CD14-positive monocyte (primary cell): ENCODE measurements at regions not wholly inside any gene's neighbourhood (a gene's known extent, or its start where the extent isn't known, plus 50 kb on each side); places are given as distances from the start of the nearest gene placed in this dataset.

ENCODE experiments used
- DNase-seq, 3 donors: peaks; one replicate each; pipeline ENCODE4 v3.0.0-alpha.2; 2011 to 2022
- H2AFZ ChIP-seq: 2 replicates; pipeline ENCODE4 v1.6.0; 2012; ENCODE audit warnings: mild to moderate bottlenecking, low read depth, low read length, inconsistent platforms; ENCODE audit not compliant: insufficient read depth, poor library complexity, severe bottlenecking
- H3K27ac ChIP-seq, 2 donors: 1 replicate in 1 of 2; 2 replicates in 1 of 2; pipeline ENCODE4 v1.5.1; 2012 to 2013; ENCODE audit warnings: low read length in 2 of 2, control low read depth in 1 of 2, inconsistent platforms in 1 of 2, low read depth in 1 of 2, mild to moderate bottlenecking in 1 of 2
- H3K27me3 ChIP-seq, 2 donors: one replicate each; pipeline versions ENCODE4 v1.6.0 to v1.6.1; 2011 to 2013; ENCODE audit warnings: low read length in 2 of 2; ENCODE audit not compliant: control insufficient read depth in 2 of 2, insufficient read depth in 2 of 2
- H3K36me3 ChIP-seq, 2 donors: replicated peaks in 1 of 2; 1 replicate in 1 of 2; 2 replicates in 1 of 2; pipeline versions ENCODE4 v1.5.1 to v1.6.1; 2012 to 2013; ENCODE audit warnings: low read length in 2 of 2, control low read depth in 1 of 2, inconsistent platforms in 1 of 2, mild to moderate bottlenecking in 1 of 2; ENCODE audit not compliant: insufficient read depth in 2 of 2, control insufficient read depth in 1 of 2
- H3K4me1 ChIP-seq, 2 donors: 1 replicate in 1 of 2; 2 replicates in 1 of 2; pipeline versions ENCODE4 v1.5.1 to v1.6.1; 2012 to 2013; ENCODE audit warnings: low read length in 2 of 2, control low read depth in 1 of 2, inconsistent platforms in 1 of 2, mild to moderate bottlenecking in 1 of 2, moderate library complexity in 1 of 2; ENCODE audit not compliant: insufficient read depth in 2 of 2, control insufficient read depth in 1 of 2
- H3K4me2 ChIP-seq: replicated peaks from 2 replicates; pipeline ENCODE3; 2012; ENCODE audit warnings: low read length, moderate library complexity, mild to moderate bottlenecking; ENCODE audit not compliant: poor library complexity, severe bottlenecking; ENCODE audit errors: extremely low read depth
- H3K4me3 ChIP-seq, 3 experiments: fragments of 200-600 bp in 1 of 3; sonication (generic) in 1 of 3; replicated peaks in 1 of 3; 1 replicate in 2 of 3; 2 replicates in 1 of 3; pipeline ENCODE4 v1.5.1; 2011 to 2013; ENCODE audit warnings: low read length in 3 of 3, mild to moderate bottlenecking in 3 of 3, control low read depth in 2 of 3, low read depth in 2 of 3, inconsistent platforms in 1 of 3, moderate library complexity in 1 of 3
- H3K79me2 ChIP-seq: 2 replicates; pipeline ENCODE4 v1.6.0; 2012; ENCODE audit warnings: mild to moderate bottlenecking, control low read depth, inconsistent platforms, low read length, moderate library complexity; ENCODE audit not compliant: insufficient read depth
- H3K9ac ChIP-seq: 2 replicates; pipeline ENCODE4 v1.6.0; 2017; ENCODE audit warnings: low read length, mild to moderate bottlenecking; ENCODE audit not compliant: insufficient read depth, poor library complexity, severe bottlenecking
- H3K9me3 ChIP-seq, 2 donors: replicated peaks in 1 of 2; 1 replicate in 1 of 2; 2 replicates in 1 of 2; pipeline versions ENCODE4 v1.5.1 to v1.6.1; 2012 to 2013; ENCODE audit warnings: low read length in 2 of 2, control low read depth in 1 of 2; ENCODE audit not compliant: control insufficient read depth in 1 of 2, insufficient read depth in 1 of 2
- H4K20me1 ChIP-seq: 2 replicates; pipeline ENCODE4 v1.6.0; 2012; ENCODE audit warnings: mild to moderate bottlenecking, low read length, control low read depth, moderate library complexity; ENCODE audit not compliant: insufficient read depth
- H3K27ac Mint-ChIP-seq, 7 donors: one replicate each; pipeline ENCODE4 v1.8.0; 2020; ENCODE audit warnings: mild to moderate bottlenecking in 7 of 7, mixed read lengths in 7 of 7, moderate library complexity in 6 of 7, inconsistent platforms in 2 of 7
- H3K27me3 Mint-ChIP-seq, 3 donors: one replicate each; pipeline ENCODE4 v1.8.0; 2021 to 2022; ENCODE audit warnings: low read depth in 3 of 3, mild to moderate bottlenecking in 3 of 3, mixed read lengths in 3 of 3, moderate library complexity in 3 of 3, inconsistent platforms in 1 of 3
- H3K36me3 Mint-ChIP-seq, 2 donors: one replicate each; pipeline ENCODE4 v1.8.0; 2020; ENCODE audit warnings: mixed read lengths in 2 of 2, inconsistent platforms in 1 of 2, mild to moderate bottlenecking in 1 of 2
- H3K4me1 Mint-ChIP-seq: one replicate; pipeline ENCODE4 v1.8.0; 2020; ENCODE audit warnings: mild to moderate bottlenecking, mixed read lengths
- H3K4me3 Mint-ChIP-seq, 2 donors: one replicate each; pipeline ENCODE4 v1.8.0; 2020; ENCODE audit warnings: mild to moderate bottlenecking in 2 of 2, mixed read lengths in 2 of 2, moderate library complexity in 1 of 2
- H3K9me3 Mint-ChIP-seq, 7 donors: one replicate each; pipeline ENCODE4 v1.8.0; 2020 to 2022; ENCODE audit warnings: mixed read lengths in 7 of 7, mild to moderate bottlenecking in 6 of 7, moderate library complexity in 6 of 7, inconsistent platforms in 2 of 7
- WGBS: methylation state at CpG from one replicate; pipeline ENCODE4 v1.1.5; 2013; ENCODE audit warnings: missing lambda C conversion rate; ENCODE audit not compliant: insufficient coverage; 5-methylcytosine and 5-hydroxymethylcytosine counted together
- intact Hi-C, 2 donors: fragments of 100-400 bp; cut with micrococcal nuclease; formaldehyde crosslinking; loops; one replicate each; pipeline versions ENCODE4 v1.15.0 to v1.15.1; 2023
- TF ChIP-seq, protein P1 (sequence below): fragments of 200-600 bp; IDR thresholded peaks from one replicate; pipeline ENCODE4 v1.8.0; 2022; ENCODE audit warnings: antibody characterized with exemption, mild to moderate bottlenecking

DNA sequence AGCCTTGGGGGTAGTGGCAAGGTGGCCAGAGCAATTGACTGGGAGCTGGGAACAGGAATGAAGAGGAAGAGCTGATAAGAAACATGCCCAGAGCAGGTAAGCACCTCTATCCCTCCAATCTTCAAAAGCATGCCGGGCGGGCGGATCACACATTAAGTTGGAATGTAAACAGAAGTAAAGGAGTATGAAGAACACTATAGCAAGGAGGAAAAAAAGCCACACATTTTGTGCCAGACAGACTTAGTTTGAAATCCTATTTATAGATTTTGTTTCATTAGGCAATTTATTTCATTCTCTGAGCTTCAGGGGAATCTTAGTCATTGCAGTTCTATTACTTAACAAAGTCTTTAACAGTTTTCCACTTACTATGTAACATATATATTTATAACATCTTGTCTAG, 173.9 kb upstream of the TNC start:
- H3K4me2 ChIP-seq = no peak overlapping the region
- no peak overlapping the region for H3K4me3 Mint-ChIP-seq

DNA sequence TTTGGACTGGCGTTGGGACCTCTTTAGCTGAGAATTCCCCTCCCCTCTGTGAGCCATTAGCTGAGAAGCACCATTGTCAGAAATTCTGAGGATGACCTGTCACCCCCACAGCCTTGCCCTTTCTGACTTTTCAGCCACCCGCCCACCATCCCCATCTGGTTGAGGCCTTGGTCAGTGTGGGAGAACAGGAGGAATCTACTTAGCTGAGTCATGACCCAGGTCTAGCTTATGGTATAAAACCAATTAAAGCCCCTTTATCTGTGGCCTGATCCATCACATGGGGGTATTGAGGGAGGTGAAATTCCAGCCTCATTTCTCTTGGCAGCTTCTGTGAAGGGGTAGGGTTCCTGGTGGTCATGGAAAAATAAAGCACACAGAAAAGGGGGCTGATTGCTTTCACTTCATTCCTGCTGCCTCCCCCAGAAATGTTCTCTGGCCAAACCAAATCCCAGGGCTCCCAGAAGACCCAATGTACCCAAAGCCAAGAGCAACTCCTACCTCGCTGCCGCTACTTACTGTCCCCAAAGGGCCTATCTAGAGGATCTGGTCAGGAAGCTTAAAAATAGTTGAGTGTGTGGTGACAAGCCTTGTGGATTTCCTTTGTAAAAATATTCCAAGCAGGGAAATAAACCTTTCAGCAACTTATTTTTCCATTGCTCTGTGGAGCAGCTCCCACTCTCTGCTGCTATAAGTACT, 174.8 kb upstream of the TNC start:
- DNase-seq = no peak
- Histone ChIP-seq H3K27me3 (no peaks in the 10 kb centered on the region), H3K79me2 (no peaks in the 10 kb centered on the region), H3K36me3 (no peaks in the 10 kb centered on the region), H3K4me3 (no peak overlapping the region), H3K4me1 (no peaks in the 10 kb centered on the region), H3K9me3 (peaks cover 0 to 2% of the 10 kb centered on the region in 2 donors), H3K4me2 (no peak overlapping the region), H4K20me1 (no peaks in the 10 kb centered on the region), H3K9ac (no peak overlapping the region), H2AFZ (no peak overlapping the region), H3K27ac (no peak overlapping the region)
- no peak overlapping the region for H3K27ac Mint-ChIP-seq
- TF ChIP-seq, protein P1, sequence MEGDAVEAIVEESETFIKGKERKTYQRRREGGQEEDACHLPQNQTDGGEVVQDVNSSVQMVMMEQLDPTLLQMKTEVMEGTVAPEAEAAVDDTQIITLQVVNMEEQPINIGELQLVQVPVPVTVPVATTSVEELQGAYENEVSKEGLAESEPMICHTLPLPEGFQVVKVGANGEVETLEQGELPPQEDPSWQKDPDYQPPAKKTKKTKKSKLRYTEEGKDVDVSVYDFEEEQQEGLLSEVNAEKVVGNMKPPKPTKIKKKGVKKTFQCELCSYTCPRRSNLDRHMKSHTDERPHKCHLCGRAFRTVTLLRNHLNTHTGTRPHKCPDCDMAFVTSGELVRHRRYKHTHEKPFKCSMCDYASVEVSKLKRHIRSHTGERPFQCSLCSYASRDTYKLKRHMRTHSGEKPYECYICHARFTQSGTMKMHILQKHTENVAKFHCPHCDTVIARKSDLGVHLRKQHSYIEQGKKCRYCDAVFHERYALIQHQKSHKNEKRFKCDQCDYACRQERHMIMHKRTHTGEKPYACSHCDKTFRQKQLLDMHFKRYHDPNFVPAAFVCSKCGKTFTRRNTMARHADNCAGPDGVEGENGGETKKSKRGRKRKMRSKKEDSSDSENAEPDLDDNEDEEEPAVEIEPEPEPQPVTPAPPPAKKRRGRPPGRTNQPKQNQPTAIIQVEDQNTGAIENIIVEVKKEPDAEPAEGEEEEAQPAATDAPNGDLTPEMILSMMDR = no peak
- no CpG with 5 or more reads among the region's 4 CpGs for WGBS
- no peaks in the 10 kb centered on the region for H3K36me3 Mint-ChIP-seq
- peaks cover 0 to 2% (median 0%) of the 10 kb centered on the region in 3 donors for H3K27me3 Mint-ChIP-seq
- no peak overlapping the region for H3K4me3 Mint-ChIP-seq
- intact Hi-C loops = no loop called here
- no peaks in the 10 kb centered on the region for H3K9me3 Mint-ChIP-seq
- no peaks in the 10 kb centered on the region for H3K4me1 Mint-ChIP-seq

More for the DNA sequence above, 173.9 kb upstream of the TNC start:
- H3K79me2 ChIP-seq = no peaks in the 10 kb centered on the region
- H3K9ac ChIP-seq = no peak overlapping the region
- no CpG with 5 or more reads among the region's 3 CpGs for WGBS
- H2AFZ ChIP-seq = no peak overlapping the region
- no peaks in the 10 kb centered on the region for H3K36me3 ChIP-seq
- Mint-ChIP-seq H3K4me1 (no peaks in the 10 kb centered on the region), H3K27me3 (peaks cover 0 to 2% (median 0%) of the 10 kb centered on the region in 3 donors), H3K9me3 (no peaks in the 10 kb centered on the region), H3K36me3 (no peaks in the 10 kb centered on the region), H3K27ac (peak overlapping the region in 1 of 7 donors; percentile 3)
- no peaks in the 10 kb centered on the region for H3K9me3 ChIP-seq
- no peaks in the 10 kb centered on the region for H4K20me1 ChIP-seq
- no peak overlapping the region for H3K4me3 ChIP-seq
- no peaks in the 10 kb centered on the region for H3K4me1 ChIP-seq
- TF ChIP-seq, protein P1 = no peak
- intact Hi-C loops = no loop called here
- DNase-seq = no peak
- no peak overlapping the region for H3K27ac ChIP-seq
- no peaks in the 10 kb centered on the region for H3K27me3 ChIP-seq
